ENCODE measurements at regions not wholly inside any gene's neighbourhood (a gene's known extent, or its start where the extent isn't known, plus 50 kb on each side); places are given as distances from the start of the nearest gene placed in this dataset.

DNA sequence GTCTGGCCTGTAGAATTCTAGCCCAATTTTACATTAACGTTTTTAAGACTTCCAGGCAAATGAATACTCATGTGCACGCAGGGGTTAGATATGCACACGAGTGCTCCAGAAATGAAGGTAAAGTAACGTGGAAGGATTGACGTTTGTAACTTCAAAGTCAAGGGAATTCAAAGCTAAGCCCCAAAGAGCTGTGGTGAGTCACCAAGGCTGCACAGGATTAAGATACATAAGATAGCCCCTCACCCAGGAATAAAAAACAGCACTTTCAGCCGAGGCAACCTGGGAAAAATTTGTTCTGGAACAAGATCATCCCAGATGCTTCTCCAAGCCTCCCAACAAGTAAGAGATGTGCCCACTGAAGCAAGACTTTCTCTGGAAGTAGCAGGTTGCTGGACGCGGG, 259.6 kb upstream of the PLXNA2 start:
- no peak for DNase-seq (ENCODE audit: low spot score)
- Histone ChIP-seq H4K20me1 (ENCODE audit: insufficient read depth, low read length) (no peaks in the 10 kb centered on the region), H3K27ac (ENCODE audit: low read depth, low read length, poor library complexity, severe bottlenecking) (no peak overlapping the region), H3K9me3 (ENCODE audit: low read length) (no peaks in the 10 kb centered on the region), H2AFZ (ENCODE audit: low read length) (no peak overlapping the region), H3K36me3 (ENCODE audit: insufficient read depth, low read length) (no peaks in the 10 kb centered on the region), H3K9me2 (ENCODE audit: insufficient read depth, low read length) (no peaks in the 10 kb centered on the region), H3K4me1 (ENCODE audit: insufficient read depth, low read length, poor library complexity, severe bottlenecking) (no peaks in the 10 kb centered on the region), H3K4me2 (ENCODE audit: low read length) (no peak overlapping the region), H3K79me2 (ENCODE audit: insufficient read depth, low read depth, low read length) (no peaks in the 10 kb centered on the region), H3K4me3 (ENCODE audit: low read depth, low read length, poor library complexity, severe bottlenecking) (no peak overlapping the region)
- intact Hi-C loops (cut with micrococcal nuclease; ENCODE audit: unreplicated experiment): no loop called here
- no peak for TF ChIP-seq EZH2phosphoT487 (IDR thresholded peaks at IDR 0.05; ENCODE audit: borderline replicate concordance, low read depth, low read length)
- TF ChIP-seq, protein P1, sequence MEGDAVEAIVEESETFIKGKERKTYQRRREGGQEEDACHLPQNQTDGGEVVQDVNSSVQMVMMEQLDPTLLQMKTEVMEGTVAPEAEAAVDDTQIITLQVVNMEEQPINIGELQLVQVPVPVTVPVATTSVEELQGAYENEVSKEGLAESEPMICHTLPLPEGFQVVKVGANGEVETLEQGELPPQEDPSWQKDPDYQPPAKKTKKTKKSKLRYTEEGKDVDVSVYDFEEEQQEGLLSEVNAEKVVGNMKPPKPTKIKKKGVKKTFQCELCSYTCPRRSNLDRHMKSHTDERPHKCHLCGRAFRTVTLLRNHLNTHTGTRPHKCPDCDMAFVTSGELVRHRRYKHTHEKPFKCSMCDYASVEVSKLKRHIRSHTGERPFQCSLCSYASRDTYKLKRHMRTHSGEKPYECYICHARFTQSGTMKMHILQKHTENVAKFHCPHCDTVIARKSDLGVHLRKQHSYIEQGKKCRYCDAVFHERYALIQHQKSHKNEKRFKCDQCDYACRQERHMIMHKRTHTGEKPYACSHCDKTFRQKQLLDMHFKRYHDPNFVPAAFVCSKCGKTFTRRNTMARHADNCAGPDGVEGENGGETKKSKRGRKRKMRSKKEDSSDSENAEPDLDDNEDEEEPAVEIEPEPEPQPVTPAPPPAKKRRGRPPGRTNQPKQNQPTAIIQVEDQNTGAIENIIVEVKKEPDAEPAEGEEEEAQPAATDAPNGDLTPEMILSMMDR (conservative IDR thresholded peaks at IDR 0.05; ENCODE audit: low read length): no peak
- ChIA-PET POLR2A (no interaction called here), CTCF (ENCODE audit: unreplicated experiment) (no interaction called here)
- no TSS peak for BruUV-seq (replicated peaks)

DNA sequence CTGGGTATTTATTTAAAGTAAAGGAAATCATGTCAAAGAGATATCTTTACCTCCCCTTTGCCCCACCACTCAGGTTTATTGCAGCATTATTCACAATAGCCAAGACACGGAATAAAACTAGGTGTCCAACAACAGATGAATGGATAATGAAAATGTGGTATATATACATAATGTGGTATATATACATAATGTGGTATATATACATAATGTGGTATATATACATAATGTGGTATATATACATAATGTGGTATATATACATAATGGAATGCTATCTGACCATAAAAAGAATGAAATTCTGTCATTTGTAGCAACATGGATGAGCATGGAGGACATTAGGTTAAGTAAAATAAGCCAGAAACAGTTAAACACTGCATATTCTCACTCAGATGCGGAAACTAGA, 262.6 kb upstream of the PLXNA2 start:
- no peak for DNase-seq (ENCODE audit: low spot score)
- POLR2A ChIA-PET: no interaction called here
- no TSS peak for BruUV-seq (replicated peaks)
- Histone ChIP-seq H3K36me3 (ENCODE audit: insufficient read depth, low read length) (no peaks in the 10 kb centered on the region), H3K27ac (ENCODE audit: low read depth, low read length, poor library complexity, severe bottlenecking) (no peak overlapping the region), H3K79me2 (ENCODE audit: insufficient read depth, low read depth, low read length) (no peaks in the 10 kb centered on the region), H3K4me3 (ENCODE audit: low read depth, low read length, poor library complexity, severe bottlenecking) (no peak overlapping the region), H4K20me1 (ENCODE audit: insufficient read depth, low read length) (no peaks in the 10 kb centered on the region), H3K4me1 (ENCODE audit: insufficient read depth, low read length, poor library complexity, severe bottlenecking) (no peaks in the 10 kb centered on the region), H3K9me2 (ENCODE audit: insufficient read depth, low read length) (no peaks in the 10 kb centered on the region), H2AFZ (ENCODE audit: low read length) (no peak overlapping the region), H3K9me3 (ENCODE audit: low read length) (no peaks in the 10 kb centered on the region), H3K4me2 (ENCODE audit: low read length) (no peak overlapping the region)
- intact Hi-C loops (cut with micrococcal nuclease; ENCODE audit: unreplicated experiment): no loop called here
- CTCF ChIA-PET (ENCODE audit: unreplicated experiment): no interaction called here
- TF ChIP-seq, protein P1 (conservative IDR thresholded peaks at IDR 0.05; ENCODE audit: low read length): no peak
- no peak for TF ChIP-seq EZH2phosphoT487 (IDR thresholded peaks at IDR 0.05; ENCODE audit: borderline replicate concordance, low read depth, low read length)

DNA sequence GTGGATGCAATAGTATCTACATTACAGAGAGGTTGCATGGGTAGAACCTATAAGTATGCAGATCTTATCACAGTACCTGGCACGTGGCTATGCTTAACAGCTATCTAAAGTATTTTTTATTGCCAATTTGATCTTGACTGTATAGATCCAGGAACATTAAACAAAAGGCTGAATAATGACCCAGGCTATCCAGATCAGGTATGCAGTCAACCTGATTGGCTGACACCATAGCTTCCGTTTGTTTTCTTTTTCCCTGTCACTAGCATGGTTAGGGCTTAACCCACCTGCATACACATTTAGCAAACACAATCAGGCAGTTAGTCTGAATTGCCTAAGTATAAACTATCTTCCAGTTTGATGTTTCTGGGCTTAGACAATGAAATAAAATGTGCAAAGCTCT, 264.9 kb upstream of the PLXNA2 start:
- intact Hi-C loops (cut with micrococcal nuclease; ENCODE audit: unreplicated experiment): no loop called here
- Histone ChIP-seq H3K4me3 (ENCODE audit: low read depth, low read length, poor library complexity, severe bottlenecking) (no peak overlapping the region), H4K20me1 (ENCODE audit: insufficient read depth, low read length) (no peaks in the 10 kb centered on the region), H3K4me1 (ENCODE audit: insufficient read depth, low read length, poor library complexity, severe bottlenecking) (no peaks in the 10 kb centered on the region), H3K9me2 (ENCODE audit: insufficient read depth, low read length) (no peaks in the 10 kb centered on the region), H3K4me2 (ENCODE audit: low read length) (no peak overlapping the region), H3K27ac (ENCODE audit: low read depth, low read length, poor library complexity, severe bottlenecking) (no peak overlapping the region), H2AFZ (ENCODE audit: low read length) (no peak overlapping the region), H3K36me3 (ENCODE audit: insufficient read depth, low read length) (no peaks in the 10 kb centered on the region), H3K9me3 (ENCODE audit: low read length) (no peaks in the 10 kb centered on the region), H3K79me2 (ENCODE audit: insufficient read depth, low read depth, low read length) (no peaks in the 10 kb centered on the region)
- BruUV-seq (replicated peaks): no TSS peak
- ChIA-PET POLR2A (no interaction called here), CTCF (ENCODE audit: unreplicated experiment) (no interaction called here)
- DNase-seq (ENCODE audit: low spot score): no peak
- TF ChIP-seq, protein P1 (conservative IDR thresholded peaks at IDR 0.05; ENCODE audit: low read length): no peak
- no peak for TF ChIP-seq EZH2phosphoT487 (IDR thresholded peaks at IDR 0.05; ENCODE audit: borderline replicate concordance, low read depth, low read length)
